Kidney tubule cell (primary cell): ENCODE measurements at regions not wholly inside any gene's neighbourhood (a gene's known extent, or its start where the extent isn't known, plus 50 kb on each side); places are given as distances from the start of the nearest gene placed in this dataset.

Experiments used
- DNase-seq: peaks from one replicate; pipeline ENCODE4 v3.0.0-alpha.2; 2018; ENCODE audit warnings: low spot score

DNA sequence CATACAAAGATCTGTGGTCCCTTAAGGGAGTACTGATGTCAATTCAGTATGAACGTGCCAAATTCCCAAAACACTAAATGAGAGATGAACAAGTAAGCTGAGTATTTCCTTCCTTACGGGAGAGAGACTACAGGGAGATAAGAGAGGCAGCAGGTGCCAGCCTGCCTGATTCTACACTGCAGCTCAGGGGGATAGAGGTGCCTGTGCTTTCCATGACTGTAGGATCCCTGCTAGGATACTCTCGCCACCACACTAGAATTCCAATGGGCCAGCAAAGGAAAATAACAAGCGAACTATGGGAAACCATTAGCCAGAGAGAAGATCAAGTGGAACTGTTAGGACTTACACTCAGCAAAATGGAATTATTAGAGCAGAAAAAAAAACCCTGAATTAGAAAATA, 198.5 kb upstream of the BTBD3 start:
- DNase-seq = no peak

DNA sequence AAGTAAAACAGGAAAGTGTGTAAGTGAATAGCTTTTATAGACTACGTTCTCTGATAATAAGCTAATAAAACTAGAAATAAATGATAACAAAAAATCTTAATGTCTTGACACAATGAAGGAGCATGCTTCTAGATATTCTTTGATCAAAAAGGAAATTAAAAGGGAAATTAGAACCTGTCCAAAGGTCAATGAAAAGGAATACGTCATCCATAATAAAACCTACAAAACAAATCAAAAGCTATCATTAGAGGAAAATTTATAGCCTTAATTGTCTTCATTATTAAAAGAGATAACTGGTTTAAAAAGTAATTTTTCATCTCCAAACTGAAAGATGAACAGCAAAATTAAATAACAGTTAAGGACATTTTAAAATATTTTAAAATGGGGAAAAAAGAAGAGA, 196.3 kb upstream of the BTBD3 start:
- no peak for DNase-seq

- no peak for DNase-seq
These were observed 193.6 kb upstream of the BTBD3 start for GRCh38 chr20:11724097-11724496.

DNA sequence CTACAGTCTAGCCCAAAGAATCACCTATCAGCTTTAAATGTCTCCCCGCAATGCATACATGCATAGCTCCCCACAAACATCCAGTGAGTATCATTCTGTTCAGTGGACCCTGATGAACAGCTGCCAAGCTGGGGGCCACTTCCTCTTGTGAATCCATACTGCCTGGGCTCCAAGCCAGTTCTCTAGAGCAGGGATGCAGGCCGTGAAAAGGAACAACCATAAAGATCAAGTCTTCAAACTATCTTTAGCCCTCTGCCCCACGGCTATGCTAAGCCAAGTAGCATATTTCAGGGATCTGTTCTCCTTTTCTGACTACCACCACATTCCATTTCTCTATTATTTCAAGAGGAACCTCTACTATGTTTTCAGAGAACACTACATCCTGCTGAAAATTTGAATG, 191.7 kb upstream of the BTBD3 start:
- no peak for DNase-seq

DNA sequence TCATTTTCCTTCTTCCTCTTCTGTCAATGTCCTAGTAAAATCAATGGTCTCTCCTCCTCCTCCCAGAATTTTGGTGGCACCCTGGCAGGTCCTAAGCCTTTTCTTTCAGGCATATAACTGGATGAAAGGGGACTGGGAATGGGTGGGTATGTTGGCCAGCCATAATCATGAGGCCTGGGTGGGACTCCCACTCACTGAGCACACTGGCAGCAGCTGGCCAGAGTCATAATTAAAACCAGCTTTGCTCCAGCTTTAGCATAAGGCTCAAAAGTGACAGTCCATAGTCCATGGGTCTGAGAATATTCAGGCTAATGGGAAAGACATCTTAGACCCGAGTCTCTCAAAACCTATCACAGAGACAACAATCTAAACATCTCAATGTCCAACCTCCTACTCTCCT, 190.0 kb upstream of the BTBD3 start:
- no peak for DNase-seq

DNA sequence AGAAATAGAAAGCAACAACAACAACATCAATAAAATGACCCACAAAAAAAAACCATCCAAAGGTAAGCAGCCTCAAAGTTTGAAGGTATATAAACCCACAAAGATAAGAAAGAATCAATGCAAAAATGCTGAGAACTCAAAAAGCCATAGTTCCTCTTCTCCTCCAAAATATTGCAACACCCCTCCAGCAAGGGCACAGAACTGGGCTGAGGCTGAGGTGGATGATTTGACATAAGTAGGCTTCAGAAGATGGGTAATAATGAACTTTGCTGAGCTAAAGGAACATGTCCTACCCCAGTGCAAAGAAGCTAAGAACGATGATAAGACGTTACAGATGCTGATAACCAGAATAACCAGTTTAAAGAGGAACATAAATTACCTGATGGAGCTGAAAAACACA, 188.8 kb upstream of the BTBD3 start:
- no peak for DNase-seq

GRCh38 chr20:11729806-11730205, 187.9 kb upstream of the BTBD3 start:
- no peak for DNase-seq

GRCh38 chr20:11734431-11734830, 183.3 kb upstream of the BTBD3 start:
- DNase-seq = no peak

DNA sequence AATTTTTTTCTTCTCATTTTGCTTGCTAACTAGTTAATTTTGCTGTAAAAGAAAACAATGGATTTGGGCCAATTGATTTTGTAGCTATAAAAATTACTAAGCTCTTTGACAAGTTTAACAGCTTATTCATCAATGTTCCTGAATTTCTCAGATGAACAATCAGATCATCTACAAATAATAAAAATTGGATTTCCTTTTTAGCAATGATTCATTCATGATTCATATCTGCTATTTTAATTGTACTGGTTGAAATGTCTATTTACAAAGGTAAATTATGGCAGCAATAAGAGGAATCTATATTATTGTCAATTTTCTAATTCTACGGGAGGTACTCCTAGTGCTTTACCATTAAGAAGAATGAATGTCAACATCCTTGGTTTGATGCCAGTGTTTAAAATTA, 178.8 kb upstream of the BTBD3 start:
- no peak for DNase-seq

DNA sequence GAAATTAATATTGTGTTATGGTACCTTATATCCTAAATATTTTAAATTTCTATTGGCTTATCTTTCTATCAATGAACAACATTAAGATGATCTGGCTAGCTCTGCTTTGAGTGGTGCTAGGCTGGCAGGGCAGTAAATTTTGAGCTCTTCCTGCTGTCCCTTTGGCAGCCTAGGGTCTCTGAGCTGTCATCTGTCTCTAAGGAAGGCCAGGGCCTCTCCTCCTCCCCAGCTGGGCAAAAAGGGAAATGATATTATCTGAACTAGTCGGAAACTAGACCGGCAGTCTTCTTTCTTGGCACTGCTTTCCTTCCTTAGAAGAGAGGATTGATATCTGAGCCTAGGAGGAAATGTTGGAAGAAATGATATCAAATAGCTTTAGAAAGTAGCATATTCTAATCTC, 176.7 kb upstream of the BTBD3 start:
- DNase-seq = no peak

DNA sequence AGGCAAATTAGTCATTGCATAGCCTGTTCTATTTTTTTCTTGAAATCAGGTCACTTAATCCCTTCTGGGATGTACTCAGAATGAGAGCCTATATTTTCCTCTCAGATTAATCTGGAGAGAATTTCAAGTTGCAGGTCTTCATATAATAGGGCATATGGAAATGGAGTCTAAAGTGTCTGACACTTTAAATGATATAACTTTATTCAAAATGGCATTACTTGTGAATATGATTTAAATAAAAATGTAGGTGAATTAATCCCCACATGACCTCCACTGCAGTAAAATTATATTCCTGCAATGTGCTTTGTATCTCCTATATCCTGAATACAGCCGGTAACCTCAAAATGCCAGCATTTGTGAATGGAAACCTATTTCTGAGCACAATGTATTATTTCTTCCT, 172.5 kb upstream of the BTBD3 start:
- DNase-seq = no peak

DNA sequence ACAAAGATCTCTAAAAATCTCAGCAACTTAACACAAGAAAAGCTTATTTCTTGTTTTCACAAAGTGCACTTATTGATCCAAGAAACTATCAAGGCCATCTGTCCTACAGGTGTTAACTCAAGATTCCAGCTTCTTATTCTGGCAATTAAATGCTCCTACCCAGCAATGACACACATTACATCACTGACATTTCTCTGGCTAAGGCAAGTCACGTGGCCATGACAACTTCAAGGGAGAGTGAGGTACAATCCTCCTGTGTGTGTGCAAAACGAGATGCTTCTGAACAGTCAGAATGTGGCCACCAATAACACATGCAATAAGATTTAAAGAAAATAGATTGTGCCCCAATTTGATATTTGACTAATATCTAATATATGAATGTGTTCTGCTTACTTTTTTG, 169.3 kb upstream of the BTBD3 start:
- DNase-seq = no peak

DNA sequence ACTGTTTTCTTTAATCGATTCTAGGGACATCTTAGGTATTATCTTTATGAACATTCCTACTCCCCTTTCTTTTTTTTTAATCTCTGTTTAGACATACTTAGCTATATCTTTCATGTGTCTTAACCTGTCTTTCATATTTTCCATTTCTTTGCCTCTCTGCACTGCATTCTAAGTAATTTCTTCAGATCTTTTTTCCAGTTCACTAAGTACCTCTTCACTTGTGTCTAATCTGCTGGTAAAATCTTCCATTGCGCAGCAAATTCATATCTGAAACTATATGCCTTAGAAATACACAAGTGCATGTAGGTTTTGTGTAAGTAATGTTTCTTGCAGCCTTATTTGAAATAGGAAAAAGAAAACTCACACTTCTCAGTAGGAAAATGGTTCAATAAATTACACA, 165.4 kb upstream of the BTBD3 start:
- DNase-seq = no peak

DNA sequence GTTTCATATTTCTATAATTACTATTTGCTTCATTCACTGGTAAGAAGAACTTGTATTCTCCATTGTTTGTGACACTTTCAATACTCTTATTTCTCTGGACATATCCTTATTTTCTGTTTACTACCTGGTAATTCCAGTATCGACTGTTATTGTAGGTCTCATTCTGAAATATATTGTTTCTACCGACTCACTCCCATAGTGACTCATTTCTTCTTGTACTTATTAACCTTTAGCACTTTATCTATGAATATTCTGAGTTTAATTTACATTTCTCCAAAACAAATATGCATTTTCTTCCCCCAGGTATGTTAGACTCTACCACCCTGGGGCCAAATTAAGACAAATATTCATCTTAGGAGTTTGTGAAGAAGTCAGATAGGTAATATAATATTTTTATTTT, 164.5 kb upstream of the BTBD3 start:
- peak; percentile 39 for DNase-seq

DNA sequence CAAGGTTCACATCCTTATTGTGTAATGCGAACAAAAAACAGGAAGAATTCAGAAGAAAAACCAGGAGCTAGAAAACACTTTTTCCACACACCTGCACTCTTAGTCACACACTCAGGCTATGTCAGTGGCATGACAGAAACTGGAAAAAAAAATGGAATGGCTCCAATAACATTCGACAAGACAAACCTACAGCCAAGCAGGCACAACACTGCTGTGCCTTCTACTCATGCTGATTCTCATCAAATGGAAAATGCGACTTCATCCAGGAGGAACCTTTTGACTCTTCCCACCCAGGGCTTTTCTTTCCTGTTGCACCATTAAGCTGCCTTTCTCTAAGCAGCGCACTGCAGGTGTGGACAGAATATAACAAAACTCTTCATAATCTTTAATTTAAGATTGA, 163.2 kb upstream of the BTBD3 start:
- peak; percentile 57 for DNase-seq

GRCh38 chr20:11755071-11755841, 162.4 kb upstream of the BTBD3 start:
- DNase-seq = peak; percentile 80

DNA sequence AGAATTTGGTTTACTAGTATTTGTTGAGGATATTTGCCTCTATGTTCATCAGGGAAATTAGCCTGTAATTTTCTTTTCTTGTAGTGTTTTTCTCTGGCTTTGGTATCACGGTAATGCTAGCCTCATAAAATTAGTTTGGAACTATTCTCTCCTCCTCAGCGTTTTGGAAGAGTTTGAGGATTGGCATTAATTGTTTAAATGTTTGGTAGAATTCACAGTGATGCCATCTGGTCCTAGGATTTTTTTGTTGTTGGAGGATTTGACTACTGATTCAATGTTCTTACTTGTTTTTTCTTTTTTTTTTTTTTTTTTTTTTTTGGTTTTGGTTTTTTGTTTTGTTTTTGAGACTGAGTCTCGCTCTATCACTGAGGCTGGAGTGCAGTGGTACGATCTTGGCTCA, 156.2 kb upstream of the BTBD3 start:
- no peak for DNase-seq

GRCh38 chr20:11766961-11767360, 150.7 kb upstream of the BTBD3 start:
- no peak for DNase-seq

- DNase-seq = no peak
These were observed 147.9 kb upstream of the BTBD3 start for GRCh38 chr20:11769825-11770224.

GRCh38 chr20:11772226-11772730, 145.4 kb upstream of the BTBD3 start:
- no peak for DNase-seq

GRCh38 chr20:11776687-11777086, 141.0 kb upstream of the BTBD3 start:
- no peak for DNase-seq

DNA sequence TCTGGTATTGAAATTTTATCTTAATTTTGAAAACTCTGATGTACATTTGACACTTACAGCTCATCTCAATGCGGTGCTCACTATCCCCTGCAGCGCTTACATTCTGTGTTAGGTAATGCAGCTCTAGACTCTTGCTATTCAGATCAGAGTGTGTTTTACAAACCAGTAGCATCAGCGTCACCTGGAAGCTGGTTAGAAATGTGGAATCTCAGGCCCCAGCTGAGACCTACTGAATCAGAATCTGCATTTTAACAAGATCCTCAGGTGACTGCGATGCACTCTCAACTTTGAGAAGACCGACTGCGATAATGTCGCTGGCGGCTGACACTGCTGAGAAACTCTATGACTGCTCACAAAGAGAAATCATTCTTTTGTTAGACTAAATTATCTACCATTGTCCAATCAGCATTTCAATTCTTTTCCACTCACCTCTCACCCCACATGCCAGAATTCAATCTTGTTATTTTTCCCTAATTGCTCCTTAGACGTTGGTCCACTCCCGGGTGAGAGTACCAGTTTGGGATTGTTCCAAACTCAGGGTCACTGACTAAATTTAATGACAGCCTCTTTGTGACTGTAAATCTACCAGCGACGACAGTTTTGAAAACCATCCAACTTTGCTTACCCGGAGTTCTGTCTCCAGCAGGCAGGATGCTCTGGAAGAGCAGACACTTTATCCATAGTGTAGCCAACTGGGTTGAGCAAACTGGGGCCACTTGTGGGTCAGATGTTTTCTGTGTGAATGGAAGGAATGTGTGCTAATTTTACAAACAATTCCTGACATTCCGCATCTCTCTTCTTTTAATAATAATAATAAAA, 140.1 kb upstream of the BTBD3 start:
- DNase-seq = no peak

DNA sequence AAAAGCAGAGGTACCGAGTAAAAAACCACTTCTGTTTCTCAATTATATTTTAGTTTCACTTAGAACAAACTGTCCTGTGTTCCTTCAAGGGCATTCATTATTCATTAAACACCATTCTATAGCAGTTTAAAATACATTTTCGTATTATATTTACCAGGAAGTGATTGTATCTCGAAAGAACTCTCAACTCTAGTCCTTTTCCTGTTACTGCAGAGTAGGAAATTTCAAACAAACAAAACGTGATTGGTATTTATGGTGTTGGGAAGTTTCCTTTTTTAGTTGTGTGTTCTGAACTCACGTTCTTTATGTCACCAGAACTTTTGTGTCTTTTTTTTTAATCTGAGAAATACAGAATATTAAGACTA, 139.5 kb upstream of the BTBD3 start:
- DNase-seq = no peak
